Neural crest cell (in vitro differentiated cells): ENCODE measurements at regions not wholly inside any gene's neighbourhood (a gene's known extent, or its start where the extent isn't known, plus 50 kb on each side); places are given as distances from the start of the nearest gene placed in this dataset.

Source experiments
- DNase-seq: peaks from one replicate; pipeline ENCODE4 v3.0.0; 2021; ENCODE audit warnings: low read depth, mixed read lengths, low spot score
- H3K27ac Mint-ChIP-seq: one replicate; pipeline ENCODE4 v1.8.0; 2021; ENCODE audit warnings: mild to moderate bottlenecking, mixed read lengths; ENCODE audit not compliant: unreplicated experiment
- H3K27me3 Mint-ChIP-seq: 2 replicates; pipeline ENCODE4 v1.8.0; 2021; ENCODE audit warnings: low read depth, mild to moderate bottlenecking, mixed read lengths
- H3K36me3 Mint-ChIP-seq: 2 replicates; pipeline ENCODE4 v1.8.0; 2021; ENCODE audit warnings: low read depth, mild to moderate bottlenecking, mixed read lengths
- H3K4me1 Mint-ChIP-seq: 2 replicates; pipeline ENCODE4 v1.8.0; 2021; ENCODE audit warnings: mixed read lengths
- H3K4me3 Mint-ChIP-seq: one replicate; pipeline ENCODE4 v1.8.0; 2021; ENCODE audit warnings: mild to moderate bottlenecking, mixed read lengths
- H3K9me3 Mint-ChIP-seq: 2 replicates; pipeline ENCODE4 v1.8.0; 2021; ENCODE audit warnings: mixed read lengths
- TF ChIP-seq, protein P1 (sequence below): fragments of 200-600 bp; sonication (generic); conservative IDR thresholded peaks from 2 replicates; pipeline ENCODE4 v1.5.0; 2021; ENCODE audit warnings: antibody characterized with exemption, mild to moderate bottlenecking

DNA sequence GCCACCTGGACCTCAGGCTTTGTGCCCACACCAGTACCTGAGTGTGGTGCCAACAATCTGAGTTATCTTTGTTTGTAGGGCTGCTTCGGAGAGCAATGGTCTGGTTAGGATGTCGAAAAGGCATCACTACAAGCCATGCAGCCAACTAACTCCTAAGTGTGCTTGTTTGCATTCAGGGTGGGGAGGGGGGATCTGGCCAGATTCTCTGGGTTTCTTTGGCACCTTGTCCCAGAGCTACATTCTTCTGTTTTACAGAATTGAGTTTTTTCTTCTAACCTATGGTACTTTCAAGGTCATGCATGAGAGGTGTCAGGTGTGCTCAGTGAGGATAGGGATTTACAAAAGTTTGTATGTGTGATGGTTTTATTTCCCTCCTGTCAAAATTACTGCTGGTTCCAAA is 391.4 kb upstream of the RARB start:
- H3K4me1 Mint-ChIP-seq, result peaks cover 5% of the 10 kb centered on the region
- H3K27me3 Mint-ChIP-seq, result no peaks in the 10 kb centered on the region
- no peak overlapping the region for H3K27ac Mint-ChIP-seq
- H3K4me3 Mint-ChIP-seq, result no peak overlapping the region
- H3K9me3 Mint-ChIP-seq, result no peaks in the 10 kb centered on the region
- DNase-seq, result no peak
- TF ChIP-seq, protein P1, sequence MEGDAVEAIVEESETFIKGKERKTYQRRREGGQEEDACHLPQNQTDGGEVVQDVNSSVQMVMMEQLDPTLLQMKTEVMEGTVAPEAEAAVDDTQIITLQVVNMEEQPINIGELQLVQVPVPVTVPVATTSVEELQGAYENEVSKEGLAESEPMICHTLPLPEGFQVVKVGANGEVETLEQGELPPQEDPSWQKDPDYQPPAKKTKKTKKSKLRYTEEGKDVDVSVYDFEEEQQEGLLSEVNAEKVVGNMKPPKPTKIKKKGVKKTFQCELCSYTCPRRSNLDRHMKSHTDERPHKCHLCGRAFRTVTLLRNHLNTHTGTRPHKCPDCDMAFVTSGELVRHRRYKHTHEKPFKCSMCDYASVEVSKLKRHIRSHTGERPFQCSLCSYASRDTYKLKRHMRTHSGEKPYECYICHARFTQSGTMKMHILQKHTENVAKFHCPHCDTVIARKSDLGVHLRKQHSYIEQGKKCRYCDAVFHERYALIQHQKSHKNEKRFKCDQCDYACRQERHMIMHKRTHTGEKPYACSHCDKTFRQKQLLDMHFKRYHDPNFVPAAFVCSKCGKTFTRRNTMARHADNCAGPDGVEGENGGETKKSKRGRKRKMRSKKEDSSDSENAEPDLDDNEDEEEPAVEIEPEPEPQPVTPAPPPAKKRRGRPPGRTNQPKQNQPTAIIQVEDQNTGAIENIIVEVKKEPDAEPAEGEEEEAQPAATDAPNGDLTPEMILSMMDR, result no peak
- no peaks in the 10 kb centered on the region for H3K36me3 Mint-ChIP-seq

DNA sequence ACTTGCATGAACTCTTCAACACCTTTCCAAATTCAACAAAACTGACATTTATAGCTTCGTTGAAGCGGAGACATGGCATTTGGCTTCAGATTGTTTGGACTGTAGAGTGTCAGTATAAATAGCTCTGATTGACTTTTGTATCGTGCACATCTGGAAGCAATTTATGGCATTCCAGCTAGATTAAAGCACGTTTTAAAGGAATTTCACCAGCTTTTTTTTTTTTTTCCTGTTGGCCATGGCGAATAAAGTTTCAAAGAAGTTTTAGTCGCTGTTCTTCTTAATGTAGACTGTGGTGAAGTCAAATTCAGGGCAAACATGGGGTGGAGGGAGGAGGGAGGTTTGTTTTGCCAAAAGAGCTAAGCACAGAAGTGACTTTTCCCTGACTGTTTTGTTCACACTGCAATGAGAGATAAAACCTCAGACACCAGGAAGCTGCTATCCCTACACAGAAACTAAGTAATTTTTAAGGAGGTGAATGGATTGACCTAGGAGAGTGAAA is 391.0 kb upstream of the RARB start:
- Mint-ChIP-seq H3K36me3 (no peaks in the 10 kb centered on the region), H3K27ac (no peak overlapping the region), H3K4me1 (peaks cover 5% of the 10 kb centered on the region), H3K4me3 (no peak overlapping the region), H3K27me3 (no peaks in the 10 kb centered on the region), H3K9me3 (no peaks in the 10 kb centered on the region)
- TF ChIP-seq, protein P1, result no peak
- DNase-seq, result no peak

- DNase-seq, result no peak
- Mint-ChIP-seq H3K27me3 (no peaks in the 10 kb centered on the region), H3K9me3 (no peaks in the 10 kb centered on the region), H3K4me1 (peaks cover 5% of the 10 kb centered on the region), H3K27ac (no peak overlapping the region), H3K36me3 (no peaks in the 10 kb centered on the region), H3K4me3 (no peak overlapping the region)
- TF ChIP-seq, protein P1, result no peak
These were observed 389.8 kb upstream of the RARB start for GRCh38 chr3:25038271-25038670.

- Mint-ChIP-seq H3K9me3 (no peaks in the 10 kb centered on the region), H3K27me3 (no peaks in the 10 kb centered on the region), H3K27ac (no peak overlapping the region), H3K36me3 (no peaks in the 10 kb centered on the region), H3K4me3 (no peak overlapping the region), H3K4me1 (peaks cover 5% of the 10 kb centered on the region)
- TF ChIP-seq, protein P1, result no peak
- no peak for DNase-seq
These were observed 389.1 kb upstream of the RARB start for GRCh38 chr3:25038922-25039321.

GRCh38 chr3:25040748-25041147 is 387.3 kb upstream of the RARB start:
- H3K4me3 Mint-ChIP-seq, result no peak overlapping the region
- H3K36me3 Mint-ChIP-seq, result no peaks in the 10 kb centered on the region
- H3K9me3 Mint-ChIP-seq, result no peaks in the 10 kb centered on the region
- H3K27me3 Mint-ChIP-seq, result no peaks in the 10 kb centered on the region
- TF ChIP-seq, protein P1, result no peak
- DNase-seq, result no peak
- no peak overlapping the region for H3K27ac Mint-ChIP-seq
- H3K4me1 Mint-ChIP-seq, result peaks cover 24% of the 10 kb centered on the region
